SK-N-SH (cell line): ENCODE measurements at regions not wholly inside any gene's neighbourhood (a gene's known extent, or its start where the extent isn't known, plus 50 kb on each side); places are given as distances from the start of the nearest gene placed in this dataset.
A peak's percentile ranks its signal among the peaks of the same experiment; 100 is the strongest.

ENCODE experiments used
- CTCF ChIA-PET: fragments of 300-600, 350-600 bp; formaldehyde crosslinking; extraction: SDS; loops from one replicate; lab custom pipeline; 2021; lab: Yijun Ruan, JAX
- POLR2A ChIA-PET: fragments of 350-600 bp; sonication (Branson Sonifier 250); formaldehyde crosslinking; extraction: SDS; loops from one replicate; lab custom pipeline; 2020; ENCODE audit warnings: antibody characterized with exemption, inconsistent platforms; lab: Yijun Ruan, JAX
- DNase-seq: peaks from one replicate; pipeline ENCODE4 v3.0.0; 2012
- H2AFZ ChIP-seq: fragments of 200-600 bp; sonication (generic); 2 replicates; pipeline ENCODE4 v1.8.1; 2016; ENCODE audit warnings: antibody characterized with exemption, mild to moderate bottlenecking, low read depth
- H3F3A ChIP-seq: fragments of 200-600 bp; sonication (generic); replicated peaks from 2 replicates; pipeline ENCODE3; 2016; ENCODE audit warnings: antibody characterized with exemption, mild to moderate bottlenecking; ENCODE audit not compliant: insufficient read depth
- H3K27ac ChIP-seq, 2 experiments: fragments of 200-500 bp in 1 of 2; fragments of 200-600 bp in 1 of 2; sonication (Bioruptor generic) in 1 of 2; sonication (generic), shearing (Covaris generic) in 1 of 2; 2 replicates each; pipeline versions ENCODE4 v1.5.1 to v1.6.1; 2014 to 2016; ENCODE audit warnings: low read depth in 2 of 2, inconsistent platforms in 1 of 2, low read length in 1 of 2, mild to moderate bottlenecking in 1 of 2, mixed read lengths in 1 of 2
- H3K27me3 ChIP-seq: fragments of 200-600 bp; sonication (generic), shearing (Covaris generic); 2 replicates; pipeline ENCODE4 v1.6.1; 2016; ENCODE audit warnings: mixed run types; ENCODE audit not compliant: insufficient read depth
- H3K36me3 ChIP-seq, 2 experiments: fragments of 200-500 bp in 1 of 2; fragments of 200-600 bp in 1 of 2; sonication (Bioruptor generic) in 1 of 2; sonication (generic) in 1 of 2; replicated peaks in 1 of 2; 2 replicates each; pipeline versions ENCODE3 to v1.5.1; 2014 to 2016; ENCODE audit warnings: low read length in 1 of 2, mild to moderate bottlenecking in 1 of 2; ENCODE audit not compliant: insufficient read depth in 2 of 2, control insufficient read depth in 1 of 2
- H3K4me1 ChIP-seq, 2 experiments: fragments of 200-500 bp in 1 of 2; fragments of 200-600 bp in 1 of 2; sonication (Bioruptor generic) in 1 of 2; sonication (generic), shearing (Covaris generic) in 1 of 2; 2 replicates each; pipeline versions ENCODE4 v1.5.1 to v1.6.1; 2014 to 2016; ENCODE audit warnings: low read depth in 1 of 2, low read length in 1 of 2, mixed run types in 1 of 2; ENCODE audit not compliant: insufficient read depth in 2 of 2, control insufficient read depth in 1 of 2
- H3K4me2 ChIP-seq: fragments of 200-600 bp; sonication (generic), shearing (Covaris generic); 2 replicates; pipeline ENCODE4 v1.6.1; 2017; ENCODE audit warnings: mixed run types
- H3K4me3 ChIP-seq, 2 experiments: fragments of 200-500 bp in 1 of 2; fragments of 200-600 bp in 1 of 2; sonication (Bioruptor generic) in 1 of 2; sonication (generic), shearing (Covaris generic) in 1 of 2; 2 replicates each; pipeline versions ENCODE4 v1.5.1 to v1.8.1; 2014 to 2016; ENCODE audit warnings: low read depth in 2 of 2, inconsistent platforms in 1 of 2, low read length in 1 of 2, mild to moderate bottlenecking in 1 of 2, mixed read lengths in 1 of 2, moderate library complexity in 1 of 2
- H3K79me2 ChIP-seq: fragments of 200-600 bp; sonication (generic); 2 replicates; pipeline ENCODE4 v1.8.1; 2017; ENCODE audit warnings: mild to moderate bottlenecking; ENCODE audit not compliant: insufficient read depth
- H3K9ac ChIP-seq: fragments of 200-600 bp; sonication (generic); 2 replicates; pipeline ENCODE4 v1.6.1; 2017; ENCODE audit warnings: mixed run types
- H3K9me2 ChIP-seq: fragments of 200-600 bp; sonication (generic); 2 replicates; pipeline ENCODE4 v1.6.1; 2017; ENCODE audit warnings: mixed run types
- H3K9me3 ChIP-seq: fragments of 200-600 bp; sonication (generic); 2 replicates; pipeline ENCODE4 v1.6.1; 2017; ENCODE audit warnings: mixed run types, mild to moderate bottlenecking, moderate library complexity
- H4K20me1 ChIP-seq: fragments of 200-600 bp; sonication (generic); 2 replicates; pipeline ENCODE4 v1.6.1; 2017; ENCODE audit warnings: mild to moderate bottlenecking, mixed run types; ENCODE audit not compliant: insufficient read depth
- CHD2 ChIP-seq: fragments of 150-350 bp; IDR thresholded peaks from 2 replicates; pipeline ENCODE4 v1.6.1; 2018; ENCODE audit warnings: low read length; ENCODE audit not compliant: partially characterized antibody
- EP300 ChIP-seq, 2 experiments: IDR thresholded peaks; 2 replicates each; pipeline versions ENCODE4 v1.4.0 to v1.6.1; 2012; ENCODE audit warnings: borderline replicate concordance in 1 of 2, low read depth in 1 of 2, low read length in 1 of 2
- FOSL2 ChIP-seq: IDR thresholded peaks from 2 replicates; pipeline ENCODE4 v1.4.0; 2012; ENCODE audit warnings: low read depth, mild to moderate bottlenecking, moderate library complexity, borderline replicate concordance
- FOXM1 ChIP-seq: IDR thresholded peaks from 2 replicates; pipeline ENCODE4 v1.4.0; 2012; ENCODE audit warnings: low read depth, mild to moderate bottlenecking
- MXI1 ChIP-seq: IDR thresholded peaks from 2 replicates; pipeline ENCODE4 v1.6.1; 2012; ENCODE audit warnings: mild to moderate bottlenecking, low read depth, low read length, improper control_type of control experiment
- NFIC ChIP-seq: IDR thresholded peaks from 2 replicates; pipeline ENCODE4 v1.4.0; 2012; ENCODE audit warnings: borderline replicate concordance
- NRF1 ChIP-seq: IDR thresholded peaks from 2 replicates; pipeline ENCODE4 v1.6.1; 2012; ENCODE audit warnings: low read depth, mild to moderate bottlenecking, low read length
- POLR2AphosphoS5 ChIP-seq: IDR thresholded peaks from 2 replicates; pipeline ENCODE4 v1.6.1; 2012; ENCODE audit warnings: low read depth, low read length
- RAD21 ChIP-seq: IDR thresholded peaks from 2 replicates; pipeline ENCODE4 v1.6.1; 2012; ENCODE audit warnings: mild to moderate bottlenecking, low read length
- REST ChIP-seq: IDR thresholded peaks from 2 replicates; pipeline ENCODE4 v1.6.1; 2012; ENCODE audit warnings: mild to moderate bottlenecking, low read depth, low read length, moderate library complexity
- RXRA ChIP-seq: IDR thresholded peaks from 2 replicates; pipeline ENCODE4 v1.4.0; 2012; ENCODE audit warnings: low read depth, mild to moderate bottlenecking, borderline replicate concordance
- SIN3A ChIP-seq: IDR thresholded peaks from 2 replicates; pipeline ENCODE4 v1.6.1; 2012; ENCODE audit warnings: low read depth, mild to moderate bottlenecking, low read length, moderate library complexity, borderline replicate concordance
- TAF1 ChIP-seq: IDR thresholded peaks from 2 replicates; pipeline ENCODE4 v1.6.1; 2012; ENCODE audit warnings: low read depth, mild to moderate bottlenecking, low read length, moderate library complexity, borderline replicate concordance
- TCF12 ChIP-seq: IDR thresholded peaks from 2 replicates; pipeline ENCODE4 v1.4.0; 2012
- TEAD4 ChIP-seq: IDR thresholded peaks from 2 replicates; pipeline ENCODE4 v1.4.0; 2012; ENCODE audit warnings: mild to moderate bottlenecking, borderline replicate concordance; ENCODE audit not compliant: insufficient read depth
- USF2 ChIP-seq: fragments of 150-350 bp; IDR thresholded peaks from 2 replicates; pipeline ENCODE4 v1.6.1; 2017; ENCODE audit warnings: antibody characterized with exemption, low read length, low read depth, borderline replicate concordance
- WGBS: methylation state at CpG from one replicate; pipeline ENCODE4 v1.1.6; 2017; ENCODE audit warnings: low lambda C conversion rate; 5-methylcytosine and 5-hydroxymethylcytosine counted together
- TF ChIP-seq, protein P1 (sequence below): fragments of 150-350 bp; IDR thresholded peaks from 2 replicates; pipeline ENCODE4 v1.6.1; 2016; ENCODE audit warnings: mild to moderate bottlenecking, low read depth, low read length
- TF ChIP-seq, protein P2 (sequence below): IDR thresholded peaks from 2 replicates; pipeline ENCODE4 v1.4.0; 2012; ENCODE audit warnings: low read depth, borderline replicate concordance
- TF ChIP-seq, protein P3 (sequence below): IDR thresholded peaks from 2 replicates; pipeline ENCODE4; 2012
- TF ChIP-seq, protein P4 (sequence below): IDR thresholded peaks from 2 replicates; pipeline ENCODE4 v1.4.0; 2012; ENCODE audit warnings: low read depth

- H2AFZ ChIP-seq, result no peak overlapping the region
- CTCF ChIA-PET, result no interaction called here
- H3K4me2 ChIP-seq, result no peak overlapping the region
- no peaks in the 10 kb centered on the region for H3K9me2 ChIP-seq
- H3K9ac ChIP-seq, result no peak overlapping the region
- no peaks in the 10 kb centered on the region for H3K27me3 ChIP-seq
- no peaks in the 10 kb centered on the region for H3F3A ChIP-seq
- DNase-seq, result no peak
- no peak overlapping the region for H3K4me3 ChIP-seq
- peaks cover 5 to 17% of the 10 kb centered on the region in 2 experiments; a peak in 3 of 4 replicates for H3K4me1 ChIP-seq
- H3K27ac ChIP-seq, result no peak overlapping the region
- POLR2A ChIA-PET, result no interaction called here
- H3K79me2 ChIP-seq, result no peaks in the 10 kb centered on the region
- WGBS, result 69% methylated on average over 5 of the region's 8 CpGs
- no peaks in the 10 kb centered on the region for H3K36me3 ChIP-seq
- no peaks in the 10 kb centered on the region for H4K20me1 ChIP-seq
- no peak for TF ChIP-seq TCF12
- TF ChIP-seq, protein P1, sequence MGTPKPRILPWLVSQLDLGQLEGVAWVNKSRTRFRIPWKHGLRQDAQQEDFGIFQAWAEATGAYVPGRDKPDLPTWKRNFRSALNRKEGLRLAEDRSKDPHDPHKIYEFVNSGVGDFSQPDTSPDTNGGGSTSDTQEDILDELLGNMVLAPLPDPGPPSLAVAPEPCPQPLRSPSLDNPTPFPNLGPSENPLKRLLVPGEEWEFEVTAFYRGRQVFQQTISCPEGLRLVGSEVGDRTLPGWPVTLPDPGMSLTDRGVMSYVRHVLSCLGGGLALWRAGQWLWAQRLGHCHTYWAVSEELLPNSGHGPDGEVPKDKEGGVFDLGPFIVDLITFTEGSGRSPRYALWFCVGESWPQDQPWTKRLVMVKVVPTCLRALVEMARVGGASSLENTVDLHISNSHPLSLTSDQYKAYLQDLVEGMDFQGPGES, result no peak
- no peaks in the 10 kb centered on the region for H3K9me3 ChIP-seq
These were observed 54.7 kb upstream of the TRIM67 start for GRCh38 chr1:231107151-231107550.

DNA sequence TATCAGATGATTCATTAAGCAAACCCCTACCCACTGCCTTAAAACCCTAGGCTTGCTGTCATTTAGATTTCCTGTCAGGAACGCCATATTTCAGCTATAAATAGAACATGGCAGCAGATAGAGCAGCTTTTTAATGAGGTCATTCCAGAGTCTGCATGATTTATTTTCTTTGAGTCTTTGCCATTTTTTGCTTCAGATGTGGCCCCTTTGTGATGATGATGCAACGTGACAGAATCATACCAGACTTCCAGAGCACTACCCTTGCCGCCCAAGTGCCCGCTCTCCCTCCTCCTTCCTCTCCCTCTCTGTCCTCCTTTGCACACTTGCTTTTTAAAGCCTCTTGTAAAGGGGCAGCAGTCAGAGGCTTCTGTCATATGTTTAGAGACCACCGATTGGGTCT, 55.5 kb upstream of the TRIM67 start:
- Histone ChIP-seq H2AFZ (no peak overlapping the region), H4K20me1 (no peaks in the 10 kb centered on the region), H3K4me3 (no peak overlapping the region), H3K79me2 (no peaks in the 10 kb centered on the region), H3K4me2 (peak overlapping the region; percentile 33; the same call in 1 of the 2 replicates), H3K36me3 (no peaks in the 10 kb centered on the region), H3F3A (no peaks in the 10 kb centered on the region), H3K4me1 (peaks cover 5 to 17% of the 10 kb centered on the region in 2 experiments; a peak in 3 of 4 replicates), H3K27me3 (no peaks in the 10 kb centered on the region; the same call in 1 of the 2 replicates), H3K27ac (peak overlapping the region in 1 of 2 experiments; percentile 53; a peak in 1 of 4 replicates), H3K9me2 (no peaks in the 10 kb centered on the region), H3K9ac (no peak overlapping the region), H3K9me3 (no peaks in the 10 kb centered on the region)
- 10% methylated on average over 5 of the region's 5 CpGs for WGBS
- POLR2A ChIA-PET, result no interaction called here
- CTCF ChIA-PET, result no interaction called here
- DNase-seq, result no peak
- TF ChIP-seq, protein P2, sequence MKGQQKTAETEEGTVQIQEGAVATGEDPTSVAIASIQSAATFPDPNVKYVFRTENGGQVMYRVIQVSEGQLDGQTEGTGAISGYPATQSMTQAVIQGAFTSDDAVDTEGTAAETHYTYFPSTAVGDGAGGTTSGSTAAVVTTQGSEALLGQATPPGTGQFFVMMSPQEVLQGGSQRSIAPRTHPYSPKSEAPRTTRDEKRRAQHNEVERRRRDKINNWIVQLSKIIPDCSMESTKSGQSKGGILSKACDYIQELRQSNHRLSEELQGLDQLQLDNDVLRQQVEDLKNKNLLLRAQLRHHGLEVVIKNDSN, result no peak
- TF ChIP-seq TAF1 (no peak), EP300 (IDR thresholded peaks at IDR 0.05; ENCODE audit: borderline replicate concordance in 1 of 2, low read depth in 1 of 2, low read length in 1 of 2) (peak in 1 of 2 experiments; percentile 71; a peak in 1 of 4 replicates), MXI1 (no peak), RAD21 (no peak), CHD2 (no peak), FOXM1 (no peak), SIN3A (no peak), RXRA (peak; percentile 60; the same call in 1 of the 2 replicates), TEAD4 (peak; percentile 65; the same call in 1 of the 2 replicates), REST (0 out of 2 replicates have a peak, but pooled peaks have one; percentile 10), FOSL2 (peak; percentile 65), POLR2AphosphoS5 (peak; percentile 54; the same call in 1 of the 2 replicates), NFIC (peak; percentile 86), USF2 (no peak), TCF12 (peak; percentile 74), NRF1 (no peak)
- TF ChIP-seq, protein P3, sequence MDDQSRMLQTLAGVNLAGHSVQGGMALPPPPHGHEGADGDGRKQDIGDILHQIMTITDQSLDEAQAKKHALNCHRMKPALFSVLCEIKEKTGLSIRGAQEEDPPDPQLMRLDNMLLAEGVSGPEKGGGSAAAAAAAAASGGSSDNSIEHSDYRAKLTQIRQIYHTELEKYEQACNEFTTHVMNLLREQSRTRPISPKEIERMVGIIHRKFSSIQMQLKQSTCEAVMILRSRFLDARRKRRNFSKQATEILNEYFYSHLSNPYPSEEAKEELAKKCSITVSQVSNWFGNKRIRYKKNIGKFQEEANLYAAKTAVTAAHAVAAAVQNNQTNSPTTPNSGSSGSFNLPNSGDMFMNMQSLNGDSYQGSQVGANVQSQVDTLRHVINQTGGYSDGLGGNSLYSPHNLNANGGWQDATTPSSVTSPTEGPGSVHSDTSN, result peak; percentile 96
- TF ChIP-seq, protein P4, sequence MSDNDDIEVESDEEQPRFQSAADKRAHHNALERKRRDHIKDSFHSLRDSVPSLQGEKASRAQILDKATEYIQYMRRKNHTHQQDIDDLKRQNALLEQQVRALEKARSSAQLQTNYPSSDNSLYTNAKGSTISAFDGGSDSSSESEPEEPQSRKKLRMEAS, result 0 out of 2 replicates have a peak, but pooled peaks have one; percentile 14
